Peyer's patch (tissue), 4 donors: ENCODE measurements at regions not wholly inside any gene's neighbourhood (a gene's known extent, or its start where the extent isn't known, plus 50 kb on each side); places are given as distances from the start of the nearest gene placed in this dataset.

Source experiments
- POLR2A ChIP-seq, 2 donors: fragments of 450-650 bp; IDR thresholded peaks; one replicate each; pipeline ENCODE4 v1.5.1; 2017; ENCODE audit warnings: antibody characterized with exemption in 2 of 2, mild to moderate bottlenecking in 2 of 2, moderate library complexity in 2 of 2
- TF ChIP-seq, protein P1 (sequence below), 6 experiments: fragments of 450-650 bp in 4 of 6; fragments of 200-600 bp in 2 of 6; sonication (generic) in 1 of 6; IDR thresholded peaks; one replicate each; pipeline ENCODE4 v1.5.1; 2017 to 2019; ENCODE audit warnings: antibody characterized with exemption in 6 of 6, mild to moderate bottlenecking in 3 of 6, moderate library complexity in 1 of 6

DNA sequence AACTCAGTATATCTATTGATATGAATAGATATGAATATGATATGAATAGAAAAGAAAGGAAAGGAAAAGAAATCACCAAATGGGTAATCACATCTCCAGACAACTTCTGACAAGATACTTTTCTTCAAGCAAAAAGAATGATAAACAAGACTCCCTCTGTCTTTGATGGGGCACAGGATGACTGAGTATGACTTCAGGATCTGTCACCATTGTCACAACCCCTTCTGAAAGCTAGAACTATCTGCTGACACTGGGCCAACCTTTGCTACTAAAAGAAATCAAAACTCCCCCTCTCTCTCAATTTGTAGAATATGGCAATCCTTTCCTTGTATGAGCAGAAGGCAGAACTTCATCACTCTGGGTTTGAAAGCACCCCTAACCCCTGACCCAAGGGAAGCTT, 267.2 kb upstream of the RASGEF1B start:
- TF ChIP-seq POLR2A (IDR thresholded peaks at IDR 0.05), result no peak
- TF ChIP-seq, protein P1, sequence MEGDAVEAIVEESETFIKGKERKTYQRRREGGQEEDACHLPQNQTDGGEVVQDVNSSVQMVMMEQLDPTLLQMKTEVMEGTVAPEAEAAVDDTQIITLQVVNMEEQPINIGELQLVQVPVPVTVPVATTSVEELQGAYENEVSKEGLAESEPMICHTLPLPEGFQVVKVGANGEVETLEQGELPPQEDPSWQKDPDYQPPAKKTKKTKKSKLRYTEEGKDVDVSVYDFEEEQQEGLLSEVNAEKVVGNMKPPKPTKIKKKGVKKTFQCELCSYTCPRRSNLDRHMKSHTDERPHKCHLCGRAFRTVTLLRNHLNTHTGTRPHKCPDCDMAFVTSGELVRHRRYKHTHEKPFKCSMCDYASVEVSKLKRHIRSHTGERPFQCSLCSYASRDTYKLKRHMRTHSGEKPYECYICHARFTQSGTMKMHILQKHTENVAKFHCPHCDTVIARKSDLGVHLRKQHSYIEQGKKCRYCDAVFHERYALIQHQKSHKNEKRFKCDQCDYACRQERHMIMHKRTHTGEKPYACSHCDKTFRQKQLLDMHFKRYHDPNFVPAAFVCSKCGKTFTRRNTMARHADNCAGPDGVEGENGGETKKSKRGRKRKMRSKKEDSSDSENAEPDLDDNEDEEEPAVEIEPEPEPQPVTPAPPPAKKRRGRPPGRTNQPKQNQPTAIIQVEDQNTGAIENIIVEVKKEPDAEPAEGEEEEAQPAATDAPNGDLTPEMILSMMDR (IDR thresholded peaks at IDR 0.05), result no peak
